ENCODE measurements at regions not wholly inside any gene's neighbourhood (a gene's known extent, or its start where the extent isn't known, plus 50 kb on each side); places are given as distances from the start of the nearest gene placed in this dataset.
A peak's percentile ranks its signal among the peaks of the same experiment; 100 is the strongest.
"Not testable (repeated sequence)": the region's sequence is repeated elsewhere in the genome, so short reads cannot be mapped to it uniquely, and the experiment has no call there.

- Histone ChIP-seq H3K27ac (ENCODE audit: low read depth, low read length, poor library complexity, severe bottlenecking) (no peak overlapping the region), H3K9me3 (ENCODE audit: low read depth, low read length, poor library complexity, severe bottlenecking) (no peaks in the 10 kb centered on the region), H3K4me1 (ENCODE audit: insufficient read depth, low read length, poor library complexity, severe bottlenecking) (no peaks in the 10 kb centered on the region), H3K27me3 (replicated peaks; ENCODE audit: insufficient read depth, low read depth, low read length, poor library complexity) (peaks cover 20% of the 10 kb centered on the region), H3K4me3 (ENCODE audit: low read depth, low read length, poor library complexity, severe bottlenecking) (no peak overlapping the region), H3K36me3 (ENCODE audit: insufficient read depth, low read length, poor library complexity, severe bottlenecking) (no peaks in the 10 kb centered on the region)
- BruUV-seq (replicated peaks) = no TSS peak
- no peak for DNase-seq (ENCODE audit: low spot score)
- TF ChIP-seq EZH2 (IDR thresholded peaks at IDR 0.05; ENCODE audit: borderline replicate concordance, low read depth, low read length, poor library complexity, severe bottlenecking) (no peak), CTCF (conservative IDR thresholded peaks at IDR 0.05; ENCODE audit: low read depth, low read length) (no peak)
- intact Hi-C loops (cut with micrococcal nuclease; ENCODE audit: unreplicated experiment) = loop anchor here (5.0 kb wide), 2 partner anchors 573 to 588 kb away; no protein-coding TSS in a partner anchor
- POLR2A ChIA-PET (ENCODE audit: low non-redundant PET) = no interaction called here
- CTCF ChIA-PET = no interaction called here
Observed at GRCh38 chr3:137694836-137695235, 69.3 kb upstream of the SOX14 start.

- no peaks in the 10 kb centered on the region for H3K36me3 ChIP-seq (ENCODE audit: insufficient read depth, low read length, poor library complexity, severe bottlenecking)
- no peaks in the 10 kb centered on the region for H3K4me1 ChIP-seq (ENCODE audit: insufficient read depth, low read length, poor library complexity, severe bottlenecking)
- POLR2A ChIA-PET (ENCODE audit: low non-redundant PET) = no interaction called here
- no peak overlapping the region for H3K4me3 ChIP-seq (ENCODE audit: low read depth, low read length, poor library complexity, severe bottlenecking)
- TF ChIP-seq CTCF (conservative IDR thresholded peaks at IDR 0.05; ENCODE audit: low read depth, low read length) = no peak
- no peak for TF ChIP-seq EZH2 (IDR thresholded peaks at IDR 0.05; ENCODE audit: borderline replicate concordance, low read depth, low read length, poor library complexity, severe bottlenecking)
- H3K9me3 ChIP-seq (ENCODE audit: low read depth, low read length, poor library complexity, severe bottlenecking) = no peaks in the 10 kb centered on the region
- intact Hi-C loops (cut with micrococcal nuclease; ENCODE audit: unreplicated experiment) = no loop called here
- peaks cover 20% of the 10 kb centered on the region for H3K27me3 ChIP-seq (replicated peaks; ENCODE audit: insufficient read depth, low read depth, low read length, poor library complexity)
- H3K27ac ChIP-seq (ENCODE audit: low read depth, low read length, poor library complexity, severe bottlenecking) = no peak overlapping the region
- BruUV-seq (replicated peaks) = no TSS peak
- DNase-seq (ENCODE audit: low spot score) = no peak
- CTCF ChIA-PET = no interaction called here
Observed at GRCh38 chr3:137695351-137695750, 68.8 kb upstream of the SOX14 start.

- Histone ChIP-seq H3K36me3 (ENCODE audit: insufficient read depth, low read length, poor library complexity, severe bottlenecking) (no peaks in the 10 kb centered on the region), H3K27me3 (replicated peaks; ENCODE audit: insufficient read depth, low read depth, low read length, poor library complexity) (no peaks in the 10 kb centered on the region), H3K4me3 (ENCODE audit: low read depth, low read length, poor library complexity, severe bottlenecking) (no peak overlapping the region), H3K9me3 (ENCODE audit: low read depth, low read length, poor library complexity, severe bottlenecking) (no peaks in the 10 kb centered on the region), H3K4me1 (ENCODE audit: insufficient read depth, low read length, poor library complexity, severe bottlenecking) (no peaks in the 10 kb centered on the region), H3K27ac (ENCODE audit: low read depth, low read length, poor library complexity, severe bottlenecking) (no peak overlapping the region)
- peak; percentile 17 for DNase-seq (ENCODE audit: low spot score)
- intact Hi-C loops (cut with micrococcal nuclease; ENCODE audit: unreplicated experiment) = no loop called here
- CTCF ChIA-PET = no interaction called here
- POLR2A ChIA-PET (ENCODE audit: low non-redundant PET) = no interaction called here
- no TSS peak for BruUV-seq (replicated peaks)
- TF ChIP-seq EZH2 (IDR thresholded peaks at IDR 0.05; ENCODE audit: borderline replicate concordance, low read depth, low read length, poor library complexity, severe bottlenecking) = no peak
- peak; percentile 57 for TF ChIP-seq CTCF (conservative IDR thresholded peaks at IDR 0.05; ENCODE audit: low read depth, low read length)
Observed at GRCh38 chr3:137709011-137709601, 55.0 kb upstream of the SOX14 start.

- H3K27ac ChIP-seq (ENCODE audit: low read depth, low read length, poor library complexity, severe bottlenecking); CTCF ChIA-PET; BruUV-seq (replicated peaks); H3K4me1 ChIP-seq (ENCODE audit: insufficient read depth, low read length, poor library complexity, severe bottlenecking); DNase-seq (ENCODE audit: low spot score); intact Hi-C loops (cut with micrococcal nuclease; ENCODE audit: unreplicated experiment); H3K4me3 ChIP-seq (ENCODE audit: low read depth, low read length, poor library complexity, severe bottlenecking); H3K27me3 ChIP-seq (replicated peaks; ENCODE audit: insufficient read depth, low read depth, low read length, poor library complexity); H3K9me3 ChIP-seq (ENCODE audit: low read depth, low read length, poor library complexity, severe bottlenecking); H3K36me3 ChIP-seq (ENCODE audit: insufficient read depth, low read length, poor library complexity, severe bottlenecking): not testable (repeated sequence)
- POLR2A ChIA-PET (ENCODE audit: low non-redundant PET) = interaction anchor here (0.7 kb wide), 1 partner anchor 13 kb away, joined by 6 read pairs; no protein-coding TSS in a partner anchor
Observed at GRCh38 chr3:137713965-137714364, 50.1 kb upstream of the SOX14 start.

Data from A673 (cell line).